Mesenchymal stem cell (in vitro differentiated cells and primary cell): ENCODE measurements at regions not wholly inside any gene's neighbourhood (a gene's known extent, or its start where the extent isn't known, plus 50 kb on each side); places are given as distances from the start of the nearest gene placed in this dataset.

ENCODE experiments used
- DNase-seq: peaks from one replicate; pipeline ENCODE4 v3.0.0-alpha.2; 2013
- H2AFZ ChIP-seq: one replicate; pipeline ENCODE4 v1.6.1; 2013; ENCODE audit warnings: low read depth, mild to moderate bottlenecking, control low read depth, inconsistent platforms, low read length, moderate library complexity
- H2AK5ac ChIP-seq: 2 replicates; pipeline ENCODE4 v1.6.1; 2013; ENCODE audit warnings: low read length, moderate library complexity, mild to moderate bottlenecking, inconsistent platforms; ENCODE audit not compliant: severe bottlenecking
- H2BK120ac ChIP-seq: one replicate; pipeline ENCODE4 v1.6.1; 2013; ENCODE audit warnings: low read depth, mild to moderate bottlenecking, inconsistent platforms, low read length, moderate library complexity
- H2BK12ac ChIP-seq, 2 experiments: one replicate each; pipeline ENCODE4 v1.6.1; 2013; ENCODE audit warnings: inconsistent platforms in 2 of 2, low read length in 2 of 2, mild to moderate bottlenecking in 2 of 2, moderate library complexity in 2 of 2, control low read depth in 1 of 2
- H2BK15ac ChIP-seq: one replicate; pipeline ENCODE4 v1.6.1; 2013; ENCODE audit warnings: mild to moderate bottlenecking, low read depth, inconsistent platforms; ENCODE audit not compliant: poor library complexity, severe bottlenecking
- H2BK5ac ChIP-seq: 2 replicates; pipeline ENCODE4 v1.6.1; 2013; ENCODE audit warnings: low read depth, mild to moderate bottlenecking, low read length, control low read depth, inconsistent platforms; ENCODE audit not compliant: poor library complexity, severe bottlenecking
- H3K14ac ChIP-seq, 2 experiments: one replicate each; pipeline ENCODE4 v1.6.1; 2013; ENCODE audit warnings: inconsistent platforms in 2 of 2, low read length in 2 of 2, control low read depth in 1 of 2, mild to moderate bottlenecking in 1 of 2, moderate library complexity in 1 of 2
- H3K18ac ChIP-seq, 2 experiments: one replicate each; pipeline ENCODE4 v1.6.1; 2013; ENCODE audit warnings: inconsistent platforms in 2 of 2, low read length in 2 of 2, control low read depth in 1 of 2, low read depth in 1 of 2, mild to moderate bottlenecking in 1 of 2
- H3K23ac ChIP-seq, 2 experiments: one replicate each; pipeline ENCODE4 v1.6.1; 2013; ENCODE audit warnings: inconsistent platforms in 2 of 2, low read length in 2 of 2, mild to moderate bottlenecking in 2 of 2, moderate library complexity in 2 of 2, control low read depth in 1 of 2
- H3K27ac ChIP-seq: 2 replicates; pipeline ENCODE4 v1.5.1; 2013; ENCODE audit warnings: mild to moderate bottlenecking, moderate library complexity, low read length, control low read depth, inconsistent platforms; ENCODE audit not compliant: poor library complexity, severe bottlenecking
- H3K27me3 ChIP-seq, 2 experiments: 2 replicates each; pipeline versions ENCODE4 v1.6.1 to v1.7.0; 2013; ENCODE audit warnings: low read length in 2 of 2, mild to moderate bottlenecking in 2 of 2, moderate library complexity in 2 of 2, control low read depth in 1 of 2, inconsistent platforms in 1 of 2; ENCODE audit not compliant: control insufficient read depth in 1 of 2, insufficient read depth in 1 of 2
- H3K36me3 ChIP-seq, 2 experiments: 2 replicates each; pipeline versions ENCODE4 v1.6.1 to v1.7.0; 2013; ENCODE audit warnings: low read length in 2 of 2, control low read depth in 1 of 2, inconsistent platforms in 1 of 2, low read depth in 1 of 2, mild to moderate bottlenecking in 1 of 2; ENCODE audit not compliant: insufficient read depth in 2 of 2, control insufficient read depth in 1 of 2
- H3K4ac ChIP-seq, 2 experiments: one replicate each; pipeline ENCODE4 v1.6.1; 2013; ENCODE audit warnings: inconsistent platforms in 2 of 2, low read length in 2 of 2, mild to moderate bottlenecking in 2 of 2, moderate library complexity in 2 of 2, control low read depth in 1 of 2, low read depth in 1 of 2
- H3K4me1 ChIP-seq: 2 replicates; pipeline ENCODE4 v1.6.1; 2013; ENCODE audit warnings: low read depth, low read length, control low read depth; ENCODE audit not compliant: control insufficient read depth, insufficient read depth
- H3K4me2 ChIP-seq: 2 replicates; pipeline ENCODE4 v1.6.1; 2013; ENCODE audit warnings: low read length, mild to moderate bottlenecking, inconsistent platforms; ENCODE audit not compliant: poor library complexity, severe bottlenecking
- H3K4me3 ChIP-seq, 2 experiments: 2 replicates each; pipeline versions ENCODE4 v1.5.1 to v1.7.0; 2013; ENCODE audit warnings: low read length in 2 of 2, mild to moderate bottlenecking in 2 of 2, control low read depth in 1 of 2, low read depth in 1 of 2; ENCODE audit not compliant: insufficient read depth in 1 of 2
- H3K79me1 ChIP-seq: replicated peaks from 2 replicates; pipeline ENCODE4 v1.6.1; 2013; ENCODE audit warnings: mild to moderate bottlenecking, control low read depth, low read length, inconsistent platforms; ENCODE audit not compliant: poor library complexity, severe bottlenecking
- H3K9ac ChIP-seq: 2 replicates; pipeline ENCODE4 v1.7.0; 2013; ENCODE audit warnings: mild to moderate bottlenecking, low read length, moderate library complexity
- H3K9me3 ChIP-seq: 2 replicates; pipeline ENCODE4 v1.7.0; 2013; ENCODE audit warnings: mild to moderate bottlenecking, low read length; ENCODE audit not compliant: control insufficient read depth
- H4K8ac ChIP-seq: one replicate; pipeline ENCODE4 v1.6.1; 2013; ENCODE audit warnings: inconsistent platforms, mild to moderate bottlenecking, low read length, moderate library complexity
- H4K91ac ChIP-seq: one replicate; pipeline ENCODE4 v1.6.1; 2013; ENCODE audit warnings: mild to moderate bottlenecking, low read length, inconsistent platforms
- WGBS: methylation state at CpG from one replicate; pipeline ENCODE4 v1.1.7; 2013; ENCODE audit warnings: mixed read lengths; 5-methylcytosine and 5-hydroxymethylcytosine counted together

- 54% methylated on average over 2 of the region's 3 CpGs for WGBS
- Histone ChIP-seq H3K14ac (no peak overlapping the region), H3K9ac (no peak overlapping the region), H4K8ac (peak overlapping the region; percentile 49), H3K4me3 (no peak overlapping the region), H3K27ac (no peak overlapping the region), H4K91ac (no peak overlapping the region), H3K9me3 (no peaks in the 10 kb centered on the region), H2BK15ac (no peak overlapping the region), H2AFZ (no peak overlapping the region), H3K4me2 (no peak overlapping the region), H2BK12ac (peak overlapping the region in 1 of 2 experiments; percentile 49), H3K36me3 (no peaks in the 10 kb centered on the region), H3K23ac (no peak overlapping the region), H3K79me1 (no peaks in the 10 kb centered on the region), H3K4ac (no peak overlapping the region), H2BK5ac (no peak overlapping the region), H2BK120ac (peak overlapping the region; percentile 42), H3K27me3 (no peaks in the 10 kb centered on the region), H3K18ac (peak overlapping the region in 1 of 2 experiments; percentile 91), H3K4me1 (no peaks in the 10 kb centered on the region), H2AK5ac (no peak overlapping the region)
- no peak for DNase-seq
Measured at GRCh38 chr2:12289120-12289802, 427.5 kb upstream of the TRIB2 start.

- no peak overlapping the region for H2BK120ac ChIP-seq
- no peak overlapping the region for H2AK5ac ChIP-seq
- H2BK12ac ChIP-seq, result no peak overlapping the region
- no peak overlapping the region for H3K9ac ChIP-seq
- no peak overlapping the region for H3K4me3 ChIP-seq
- H2AFZ ChIP-seq, result no peak overlapping the region
- H3K36me3 ChIP-seq, result no peaks in the 10 kb centered on the region
- DNase-seq, result no peak
- WGBS, result 100% methylated on average over 1 of the region's 1 CpG
- no peak overlapping the region for H2BK5ac ChIP-seq
- H4K91ac ChIP-seq, result no peak overlapping the region
- H3K23ac ChIP-seq, result no peak overlapping the region
- no peak overlapping the region for H3K4me2 ChIP-seq
- H3K27ac ChIP-seq, result no peak overlapping the region
- H3K14ac ChIP-seq, result no peak overlapping the region
- no peaks in the 10 kb centered on the region for H3K9me3 ChIP-seq
- H4K8ac ChIP-seq, result no peak overlapping the region
- H3K4me1 ChIP-seq, result peaks cover 2% of the 10 kb centered on the region
- H3K18ac ChIP-seq, result no peak overlapping the region
- no peak overlapping the region for H3K4ac ChIP-seq
- no peaks in the 10 kb centered on the region for H3K79me1 ChIP-seq
- no peaks in the 10 kb centered on the region for H3K27me3 ChIP-seq
- H2BK15ac ChIP-seq, result no peak overlapping the region
Measured at GRCh38 chr2:12291303-12291702, 425.4 kb upstream of the TRIB2 start.

- no peak overlapping the region for H3K23ac ChIP-seq
- no peak overlapping the region for H3K4ac ChIP-seq
- no peak overlapping the region for H2AK5ac ChIP-seq
- no peaks in the 10 kb centered on the region for H3K9me3 ChIP-seq
- no peak overlapping the region for H2BK15ac ChIP-seq
- no peak overlapping the region for H3K9ac ChIP-seq
- H3K18ac ChIP-seq, result no peak overlapping the region
- no peak overlapping the region for H2BK5ac ChIP-seq
- no peak overlapping the region for H2AFZ ChIP-seq
- no peak overlapping the region for H4K91ac ChIP-seq
- H3K27ac ChIP-seq, result no peak overlapping the region
- H2BK12ac ChIP-seq, result no peak overlapping the region
- no peaks in the 10 kb centered on the region for H3K36me3 ChIP-seq
- H3K79me1 ChIP-seq, result no peaks in the 10 kb centered on the region
- 98% methylated on average over 1 of the region's 1 CpG for WGBS
- no peaks in the 10 kb centered on the region for H3K27me3 ChIP-seq
- DNase-seq, result no peak
- no peak overlapping the region for H3K4me2 ChIP-seq
- H3K14ac ChIP-seq, result no peak overlapping the region
- no peak overlapping the region for H4K8ac ChIP-seq
- H3K4me3 ChIP-seq, result no peak overlapping the region
- H3K4me1 ChIP-seq, result peaks cover 5% of the 10 kb centered on the region
- H2BK120ac ChIP-seq, result no peak overlapping the region
Measured at GRCh38 chr2:12293874-12294273, 422.9 kb upstream of the TRIB2 start.

DNA sequence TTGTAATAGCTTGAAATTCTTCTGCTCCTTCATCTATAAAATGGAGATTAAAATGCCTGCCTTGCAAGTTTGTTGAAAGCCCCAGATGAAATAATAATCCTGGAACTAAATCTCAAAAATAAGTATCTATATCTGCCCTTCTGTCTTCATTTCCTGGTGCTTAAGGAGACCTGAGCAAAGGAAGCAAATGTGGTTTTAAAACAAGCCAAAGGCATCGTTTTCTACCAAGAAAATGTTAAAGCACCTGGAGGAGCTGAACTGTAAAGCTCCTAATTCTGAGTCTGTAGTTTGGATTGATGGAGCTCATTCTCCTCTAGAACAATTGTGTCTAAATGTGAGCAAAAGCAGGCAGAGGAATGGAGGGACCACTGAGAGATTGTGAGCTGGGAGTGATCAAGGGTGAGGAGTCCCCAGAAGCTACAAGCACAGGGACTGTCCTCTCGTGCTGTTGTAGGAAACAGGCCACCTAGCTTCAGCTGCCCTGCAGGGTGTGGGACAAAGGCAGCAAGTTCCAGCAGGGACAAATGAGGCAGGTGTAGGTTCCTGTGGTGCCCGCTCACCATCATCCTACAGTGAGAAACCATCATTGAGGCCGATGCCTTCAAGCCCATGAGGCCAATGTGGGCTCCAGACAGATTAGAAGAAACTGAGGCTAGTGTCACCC lies 420.7 kb upstream of the TRIB2 start:
- Histone ChIP-seq H3K9me3 (no peaks in the 10 kb centered on the region), H2BK5ac (no peak overlapping the region), H2BK15ac (peak overlapping the region; percentile 44), H3K27ac (no peak overlapping the region), H3K14ac (peak overlapping the region in 1 of 2 experiments; percentile 5), H3K36me3 (no peaks in the 10 kb centered on the region), H3K9ac (no peak overlapping the region), H3K4me1 (peaks cover 5% of the 10 kb centered on the region), H4K91ac (peak overlapping the region; percentile 4), H2AFZ (no peak overlapping the region), H4K8ac (no peak overlapping the region), H3K18ac (peak overlapping the region; percentile 23 to 87), H3K23ac (no peak overlapping the region), H3K27me3 (no peaks in the 10 kb centered on the region), H3K79me1 (no peaks in the 10 kb centered on the region), H3K4me3 (no peak overlapping the region), H3K4ac (peak overlapping the region; percentile 32 to 92), H2AK5ac (no peak overlapping the region), H3K4me2 (no peak overlapping the region), H2BK12ac (peak overlapping the region; percentile 27 to 44), H2BK120ac (no peak overlapping the region)
- no peak for DNase-seq
- WGBS, result 94% methylated on average over 4 of the region's 4 CpGs
